BJ (cell line): ENCODE measurements at regions not wholly inside any gene's neighbourhood (a gene's known extent, or its start where the extent isn't known, plus 50 kb on each side); places are given as distances from the start of the nearest gene placed in this dataset.

ENCODE experiments used
- CTCF ChIA-PET: fragments of 350-600 bp; formaldehyde crosslinking; extraction: SDS; loops from one replicate; lab custom pipeline; 2021; ENCODE audit warnings: antibody characterized with exemption, inconsistent platforms; lab: Yijun Ruan, JAX
- POLR2A ChIA-PET: fragments of 300-600 bp; sonication (Branson Sonifier 250); formaldehyde crosslinking; extraction: SDS; loops from one replicate; lab custom pipeline; 2021; ENCODE audit warnings: antibody characterized with exemption; lab: Charles Lee
- DNase-seq: peaks from one replicate; pipeline ENCODE4 v3.0.0-alpha.2; 2011; ENCODE audit warnings: low read depth
- H3K27me3 ChIP-seq: 2 replicates; pipeline ENCODE4 v1.6.0; 2011; ENCODE audit warnings: low read length; ENCODE audit not compliant: control insufficient read depth, insufficient read depth
- H3K36me3 ChIP-seq: 2 replicates; pipeline ENCODE4 v1.5.1; 2011; ENCODE audit warnings: low read length; ENCODE audit not compliant: control insufficient read depth, insufficient read depth
- H3K4me3 ChIP-seq: 2 replicates; pipeline ENCODE4 v1.5.1; 2011; ENCODE audit warnings: low read depth, mild to moderate bottlenecking, control low read depth, low read length
- TF ChIP-seq, protein P1 (sequence below): IDR thresholded peaks from 2 replicates; pipeline ENCODE4 v1.5.1; 2011; ENCODE audit warnings: low read depth, mild to moderate bottlenecking, control low read depth, inconsistent platforms, low read length, moderate library complexity; ENCODE audit not compliant: insufficient read depth

DNA sequence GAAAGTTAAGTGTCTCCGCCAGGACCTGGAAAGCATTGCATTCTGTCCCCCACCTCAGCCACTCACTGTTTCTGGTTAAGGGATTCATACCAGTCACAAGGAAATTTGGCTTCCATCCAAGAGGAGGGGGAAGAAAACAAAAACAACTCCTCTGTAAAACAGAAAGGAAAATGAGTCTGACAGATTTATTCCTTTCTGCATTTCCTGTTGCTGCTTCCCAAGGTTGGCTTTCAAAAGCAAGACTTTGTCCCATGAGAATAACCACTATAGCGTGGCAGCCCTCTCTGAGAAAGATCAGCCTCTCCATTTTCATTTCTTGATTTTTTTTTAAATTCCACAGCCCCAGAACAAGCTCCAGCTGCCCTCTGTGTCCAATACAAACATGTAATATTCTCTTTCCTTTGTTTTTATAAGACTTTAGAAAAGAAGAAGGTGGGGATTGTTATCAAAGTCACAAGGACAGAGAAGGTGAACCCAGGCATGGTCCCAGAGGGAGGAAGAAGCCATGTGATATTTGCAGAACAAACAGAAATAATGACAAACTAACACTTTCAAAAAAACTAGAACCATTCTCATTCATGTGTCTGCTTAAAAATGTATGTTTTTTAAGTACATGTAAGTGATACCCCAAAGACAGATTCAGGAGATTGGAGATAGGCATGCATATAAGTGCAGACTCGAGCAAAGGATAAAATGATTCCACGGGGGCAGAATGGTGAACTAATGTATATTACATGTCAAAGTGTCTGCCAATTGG lies 90.7 kb upstream of the DCLK2 start:
- Histone ChIP-seq H3K4me3 (no peak overlapping the region), H3K27me3 (no peaks in the 10 kb centered on the region), H3K36me3 (no peaks in the 10 kb centered on the region)
- CTCF ChIA-PET: interaction anchor here (0.7 to 1.7 kb wide), 3 partner anchors 11 to 255 kb away, joined by 3 to 9 read pairs (median 6); no protein-coding TSS in a partner anchor
- DNase-seq: no peak
- POLR2A ChIA-PET: no interaction called here
- TF ChIP-seq, protein P1, sequence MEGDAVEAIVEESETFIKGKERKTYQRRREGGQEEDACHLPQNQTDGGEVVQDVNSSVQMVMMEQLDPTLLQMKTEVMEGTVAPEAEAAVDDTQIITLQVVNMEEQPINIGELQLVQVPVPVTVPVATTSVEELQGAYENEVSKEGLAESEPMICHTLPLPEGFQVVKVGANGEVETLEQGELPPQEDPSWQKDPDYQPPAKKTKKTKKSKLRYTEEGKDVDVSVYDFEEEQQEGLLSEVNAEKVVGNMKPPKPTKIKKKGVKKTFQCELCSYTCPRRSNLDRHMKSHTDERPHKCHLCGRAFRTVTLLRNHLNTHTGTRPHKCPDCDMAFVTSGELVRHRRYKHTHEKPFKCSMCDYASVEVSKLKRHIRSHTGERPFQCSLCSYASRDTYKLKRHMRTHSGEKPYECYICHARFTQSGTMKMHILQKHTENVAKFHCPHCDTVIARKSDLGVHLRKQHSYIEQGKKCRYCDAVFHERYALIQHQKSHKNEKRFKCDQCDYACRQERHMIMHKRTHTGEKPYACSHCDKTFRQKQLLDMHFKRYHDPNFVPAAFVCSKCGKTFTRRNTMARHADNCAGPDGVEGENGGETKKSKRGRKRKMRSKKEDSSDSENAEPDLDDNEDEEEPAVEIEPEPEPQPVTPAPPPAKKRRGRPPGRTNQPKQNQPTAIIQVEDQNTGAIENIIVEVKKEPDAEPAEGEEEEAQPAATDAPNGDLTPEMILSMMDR: no peak

DNA sequence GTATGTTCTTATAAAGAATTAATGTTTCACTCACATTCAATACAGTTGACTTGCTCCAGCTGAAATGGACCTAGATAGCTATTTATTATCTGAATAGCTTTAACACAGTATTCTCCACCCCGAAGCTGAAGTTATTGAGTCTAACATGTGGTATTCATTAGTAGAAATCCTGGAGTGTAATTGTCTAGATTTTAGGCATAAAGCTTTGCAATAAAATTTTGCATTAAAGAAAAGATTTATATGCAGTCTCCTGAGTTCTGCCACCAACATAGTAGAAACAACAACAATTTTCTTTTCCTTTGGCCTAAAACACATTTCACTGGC lies 90.2 kb upstream of the DCLK2 start:
- H3K36me3 ChIP-seq: no peaks in the 10 kb centered on the region
- no peak overlapping the region for H3K4me3 ChIP-seq
- no peaks in the 10 kb centered on the region for H3K27me3 ChIP-seq
- POLR2A ChIA-PET: no interaction called here
- no peak for DNase-seq
- CTCF ChIA-PET: interaction anchor here (0.7 to 1.7 kb wide), 3 partner anchors 11 to 255 kb away, joined by 3 to 9 read pairs (median 6); no protein-coding TSS in a partner anchor
- TF ChIP-seq, protein P1: no peak

DNA sequence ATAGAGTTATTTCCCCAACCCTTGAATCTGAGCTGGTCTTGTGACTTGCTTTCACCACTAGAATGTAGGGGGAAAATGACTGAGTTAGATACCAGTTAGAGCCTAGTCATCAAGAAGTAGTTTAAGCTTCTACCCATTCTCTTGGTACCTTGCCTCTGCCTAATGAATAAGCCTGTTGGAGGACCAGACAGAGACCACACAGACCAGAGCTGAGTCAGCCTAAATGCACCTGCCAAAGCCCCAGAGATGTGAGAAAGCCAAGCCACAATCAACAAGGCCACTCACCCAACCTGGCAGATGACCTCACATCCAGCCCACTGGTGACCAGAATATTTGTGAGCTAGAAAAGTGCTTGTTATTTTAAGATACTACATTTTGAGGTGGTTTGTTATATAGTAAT lies 85.2 kb upstream of the DCLK2 start:
- H3K4me3 ChIP-seq: no peak overlapping the region
- POLR2A ChIA-PET: no interaction called here
- no peak for DNase-seq
- TF ChIP-seq, protein P1: no peak
- CTCF ChIA-PET: interaction anchor here (0.6 to 1.9 kb wide), 2 partner anchors 9 to 874 kb away, joined by 3 to 7 read pairs; no protein-coding TSS in a partner anchor
- H3K36me3 ChIP-seq: no peaks in the 10 kb centered on the region
- no peaks in the 10 kb centered on the region for H3K27me3 ChIP-seq

DNA sequence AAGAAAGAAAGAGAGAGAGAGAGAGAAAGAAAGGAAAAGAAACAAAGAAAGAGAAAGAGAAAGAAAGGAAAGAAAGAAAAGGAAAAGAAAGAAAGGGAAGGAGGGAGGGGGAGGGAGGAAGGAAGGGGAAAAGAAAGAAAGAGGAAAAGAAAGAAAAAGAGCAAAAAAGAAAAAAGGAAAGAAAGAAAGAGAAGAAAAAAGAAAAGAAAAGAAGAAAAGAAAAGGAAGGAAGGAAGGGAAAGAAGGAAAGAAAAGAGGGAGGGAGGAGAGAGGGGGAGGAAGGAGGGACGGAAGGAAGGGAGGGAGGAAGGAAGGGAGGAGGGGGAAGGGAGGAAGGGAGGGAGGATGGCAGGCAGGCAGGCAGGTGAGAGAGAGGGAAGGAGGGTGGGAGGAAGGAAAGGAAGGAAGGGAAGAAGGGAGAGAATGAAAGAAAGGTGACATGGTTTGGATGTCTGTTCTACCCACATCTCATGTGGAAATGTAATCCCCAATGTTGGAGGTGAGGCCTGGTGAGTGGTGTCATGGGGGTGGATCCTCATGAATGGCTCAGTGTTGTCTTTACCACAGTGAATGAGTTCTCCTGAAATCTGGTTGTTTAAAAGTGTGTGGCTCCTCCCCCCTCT lies 83.0 kb upstream of the DCLK2 start:
- DNase-seq: no peak
- TF ChIP-seq, protein P1: no peak
- CTCF ChIA-PET: no interaction called here
- no peak overlapping the region for H3K4me3 ChIP-seq
- no peaks in the 10 kb centered on the region for H3K27me3 ChIP-seq
- POLR2A ChIA-PET: no interaction called here
- no peaks in the 10 kb centered on the region for H3K36me3 ChIP-seq

DNA sequence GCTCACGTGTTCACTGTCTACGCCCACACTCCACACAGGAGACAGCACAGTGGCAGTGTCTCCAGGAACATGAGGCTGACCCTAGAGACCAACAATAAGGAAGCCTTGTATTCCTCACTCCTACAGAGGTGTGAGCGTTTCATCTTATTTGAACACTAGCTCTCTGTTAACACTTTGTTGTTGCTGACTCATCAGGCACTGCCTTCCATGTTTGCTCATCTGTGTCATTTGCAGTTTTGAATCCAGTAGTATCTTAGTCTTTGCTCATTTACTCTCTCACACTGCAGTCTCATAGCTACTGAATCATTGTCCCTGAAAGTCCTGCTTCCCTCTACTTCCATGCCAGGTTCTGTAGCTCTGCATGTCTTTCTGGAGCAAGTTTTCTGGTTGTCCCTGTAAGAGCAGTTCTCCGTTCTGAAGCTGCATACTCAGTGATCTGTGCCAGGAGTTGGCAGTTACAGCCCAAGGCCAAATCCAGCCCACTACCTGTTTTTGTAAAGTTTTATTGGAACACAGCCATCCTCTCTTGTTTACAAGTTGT lies 80.3 kb upstream of the DCLK2 start:
- Histone ChIP-seq H3K4me3 (no peak overlapping the region), H3K36me3 (no peaks in the 10 kb centered on the region), H3K27me3 (no peaks in the 10 kb centered on the region)
- TF ChIP-seq, protein P1: no peak
- no peak for DNase-seq
- ChIA-PET POLR2A (no interaction called here), CTCF (interaction anchor here (0.9 to 3.9 kb wide), 7 partner anchors 9 to 869 kb away, joined by 3 to 24 read pairs (median 4); no protein-coding TSS in a partner anchor)
